ENCODE measurements at regions not wholly inside any gene's neighbourhood (a gene's known extent, or its start where the extent isn't known, plus 50 kb on each side); places are given as distances from the start of the nearest gene placed in this dataset.

GRCh38 chr13:36750046-36750445 lies 69.0 kb upstream of the RFXAP start:
- no peak for DNase-seq

GRCh38 chr13:36750461-36750860 lies 68.6 kb upstream of the RFXAP start:
- no peak for DNase-seq

- DNase-seq: no peak
Observed at GRCh38 chr13:36750946-36751345, 68.1 kb upstream of the RFXAP start.

- no peak for DNase-seq
Observed at GRCh38 chr13:36752673-36753072, 66.3 kb upstream of the RFXAP start.

GRCh38 chr13:36753176-36753575 lies 65.8 kb upstream of the RFXAP start:
- no peak for DNase-seq

- no peak for DNase-seq
Observed at GRCh38 chr13:36758345-36758744, 60.7 kb upstream of the RFXAP start.

- DNase-seq: peak; percentile 66
Observed at GRCh38 chr13:36763126-36763722, 55.8 kb upstream of the RFXAP start.

GRCh38 chr13:36764536-36764935 lies 54.5 kb upstream of the RFXAP start:
- DNase-seq: no peak

GRCh38 chr13:36764957-36765356 lies 54.1 kb upstream of the RFXAP start:
- peak; percentile 22 for DNase-seq

GRCh38 chr13:36766295-36766694 lies 52.7 kb upstream of the RFXAP start:
- peak; percentile 69 for DNase-seq

- DNase-seq: no peak
Observed at GRCh38 chr13:36767276-36767675, 51.7 kb upstream of the RFXAP start.

- no peak for DNase-seq
Observed at GRCh38 chr13:36769126-36769525, 49.9 kb upstream of the RFXAP start.

All from fibroblast of skin of scalp (primary cell).